CD14-positive monocyte (primary cell): ENCODE measurements at regions not wholly inside any gene's neighbourhood (a gene's known extent, or its start where the extent isn't known, plus 50 kb on each side); places are given as distances from the start of the nearest gene placed in this dataset.

ENCODE experiments used
- DNase-seq, 3 donors: peaks; one replicate each; pipeline ENCODE4 v3.0.0-alpha.2; 2011 to 2022
- H2AFZ ChIP-seq: 2 replicates; pipeline ENCODE4 v1.6.0; 2012; ENCODE audit warnings: mild to moderate bottlenecking, low read depth, low read length, inconsistent platforms; ENCODE audit not compliant: insufficient read depth, poor library complexity, severe bottlenecking
- H3K27ac ChIP-seq, 2 donors: 1 replicate in 1 of 2; 2 replicates in 1 of 2; pipeline ENCODE4 v1.5.1; 2012 to 2013; ENCODE audit warnings: low read length in 2 of 2, control low read depth in 1 of 2, inconsistent platforms in 1 of 2, low read depth in 1 of 2, mild to moderate bottlenecking in 1 of 2
- H3K27me3 ChIP-seq, 2 donors: one replicate each; pipeline versions ENCODE4 v1.6.0 to v1.6.1; 2011 to 2013; ENCODE audit warnings: low read length in 2 of 2; ENCODE audit not compliant: control insufficient read depth in 2 of 2, insufficient read depth in 2 of 2
- H3K36me3 ChIP-seq, 2 donors: replicated peaks in 1 of 2; 1 replicate in 1 of 2; 2 replicates in 1 of 2; pipeline versions ENCODE4 v1.5.1 to v1.6.1; 2012 to 2013; ENCODE audit warnings: low read length in 2 of 2, control low read depth in 1 of 2, inconsistent platforms in 1 of 2, mild to moderate bottlenecking in 1 of 2; ENCODE audit not compliant: insufficient read depth in 2 of 2, control insufficient read depth in 1 of 2
- H3K4me1 ChIP-seq, 2 donors: 1 replicate in 1 of 2; 2 replicates in 1 of 2; pipeline versions ENCODE4 v1.5.1 to v1.6.1; 2012 to 2013; ENCODE audit warnings: low read length in 2 of 2, control low read depth in 1 of 2, inconsistent platforms in 1 of 2, mild to moderate bottlenecking in 1 of 2, moderate library complexity in 1 of 2; ENCODE audit not compliant: insufficient read depth in 2 of 2, control insufficient read depth in 1 of 2
- H3K4me2 ChIP-seq: replicated peaks from 2 replicates; pipeline ENCODE3; 2012; ENCODE audit warnings: low read length, moderate library complexity, mild to moderate bottlenecking; ENCODE audit not compliant: poor library complexity, severe bottlenecking; ENCODE audit errors: extremely low read depth
- H3K4me3 ChIP-seq, 3 experiments: fragments of 200-600 bp in 1 of 3; sonication (generic) in 1 of 3; replicated peaks in 1 of 3; 1 replicate in 2 of 3; 2 replicates in 1 of 3; pipeline ENCODE4 v1.5.1; 2011 to 2013; ENCODE audit warnings: low read length in 3 of 3, mild to moderate bottlenecking in 3 of 3, control low read depth in 2 of 3, low read depth in 2 of 3, inconsistent platforms in 1 of 3, moderate library complexity in 1 of 3
- H3K79me2 ChIP-seq: 2 replicates; pipeline ENCODE4 v1.6.0; 2012; ENCODE audit warnings: mild to moderate bottlenecking, control low read depth, inconsistent platforms, low read length, moderate library complexity; ENCODE audit not compliant: insufficient read depth
- H3K9ac ChIP-seq: 2 replicates; pipeline ENCODE4 v1.6.0; 2017; ENCODE audit warnings: low read length, mild to moderate bottlenecking; ENCODE audit not compliant: insufficient read depth, poor library complexity, severe bottlenecking
- H3K9me3 ChIP-seq, 2 donors: replicated peaks in 1 of 2; 1 replicate in 1 of 2; 2 replicates in 1 of 2; pipeline versions ENCODE4 v1.5.1 to v1.6.1; 2012 to 2013; ENCODE audit warnings: low read length in 2 of 2, control low read depth in 1 of 2; ENCODE audit not compliant: control insufficient read depth in 1 of 2, insufficient read depth in 1 of 2
- H4K20me1 ChIP-seq: 2 replicates; pipeline ENCODE4 v1.6.0; 2012; ENCODE audit warnings: mild to moderate bottlenecking, low read length, control low read depth, moderate library complexity; ENCODE audit not compliant: insufficient read depth
- H3K27ac Mint-ChIP-seq, 7 donors: one replicate each; pipeline ENCODE4 v1.8.0; 2020; ENCODE audit warnings: mild to moderate bottlenecking in 7 of 7, mixed read lengths in 7 of 7, moderate library complexity in 6 of 7, inconsistent platforms in 2 of 7
- H3K27me3 Mint-ChIP-seq, 3 donors: one replicate each; pipeline ENCODE4 v1.8.0; 2021 to 2022; ENCODE audit warnings: low read depth in 3 of 3, mild to moderate bottlenecking in 3 of 3, mixed read lengths in 3 of 3, moderate library complexity in 3 of 3, inconsistent platforms in 1 of 3
- H3K36me3 Mint-ChIP-seq, 2 donors: one replicate each; pipeline ENCODE4 v1.8.0; 2020; ENCODE audit warnings: mixed read lengths in 2 of 2, inconsistent platforms in 1 of 2, mild to moderate bottlenecking in 1 of 2
- H3K4me1 Mint-ChIP-seq: one replicate; pipeline ENCODE4 v1.8.0; 2020; ENCODE audit warnings: mild to moderate bottlenecking, mixed read lengths
- H3K4me3 Mint-ChIP-seq, 2 donors: one replicate each; pipeline ENCODE4 v1.8.0; 2020; ENCODE audit warnings: mild to moderate bottlenecking in 2 of 2, mixed read lengths in 2 of 2, moderate library complexity in 1 of 2
- H3K9me3 Mint-ChIP-seq, 7 donors: one replicate each; pipeline ENCODE4 v1.8.0; 2020 to 2022; ENCODE audit warnings: mixed read lengths in 7 of 7, mild to moderate bottlenecking in 6 of 7, moderate library complexity in 6 of 7, inconsistent platforms in 2 of 7
- CTCF ChIP-seq: fragments of 200-600 bp; IDR thresholded peaks from one replicate; pipeline ENCODE4 v1.8.0; 2022; ENCODE audit warnings: antibody characterized with exemption, mild to moderate bottlenecking
- WGBS: methylation state at CpG from one replicate; pipeline ENCODE4 v1.1.5; 2013; ENCODE audit warnings: missing lambda C conversion rate; ENCODE audit not compliant: insufficient coverage; 5-methylcytosine and 5-hydroxymethylcytosine counted together
- intact Hi-C, 2 donors: fragments of 100-400 bp; cut with micrococcal nuclease; formaldehyde crosslinking; loops; one replicate each; pipeline versions ENCODE4 v1.15.0 to v1.15.1; 2023

- H3K9me3 ChIP-seq: peaks cover 37 to 40% of the 10 kb centered on the region in 2 donors
- no peak for TF ChIP-seq CTCF
- H3K4me1 ChIP-seq: no peaks in the 10 kb centered on the region
- H4K20me1 ChIP-seq: no peaks in the 10 kb centered on the region
- H3K27ac Mint-ChIP-seq: no peak overlapping the region
- intact Hi-C loops: no loop called here
- H3K27me3 ChIP-seq: no peaks in the 10 kb centered on the region
- no peaks in the 10 kb centered on the region for H3K4me1 Mint-ChIP-seq
- no peak overlapping the region for H3K4me2 ChIP-seq
- no peaks in the 10 kb centered on the region for H3K36me3 ChIP-seq
- DNase-seq: no peak
- no peak overlapping the region for H3K27ac ChIP-seq
- no peak overlapping the region for H3K4me3 Mint-ChIP-seq
- H3K79me2 ChIP-seq: no peaks in the 10 kb centered on the region
- H3K9ac ChIP-seq: no peak overlapping the region
- H2AFZ ChIP-seq: no peak overlapping the region
- H3K4me3 ChIP-seq: no peak overlapping the region
- H3K27me3 Mint-ChIP-seq: peaks cover 0 to 1% (median 0%) of the 10 kb centered on the region in 3 donors
- H3K9me3 Mint-ChIP-seq: peaks cover 0 to 19% (median 12%) of the 10 kb centered on the region in 7 donors
- no peaks in the 10 kb centered on the region for H3K36me3 Mint-ChIP-seq
Observed at GRCh38 chr16:35516551-35516950, 2057.1 kb downstream of the TP53TG3F start.

GRCh38 chr16:35516971-35517370, 2057.6 kb downstream of the TP53TG3F start:
- H3K79me2 ChIP-seq: no peaks in the 10 kb centered on the region
- no peak for TF ChIP-seq CTCF
- no peaks in the 10 kb centered on the region for H3K4me1 ChIP-seq
- DNase-seq: no peak
- WGBS: 58% methylated on average over 5 of the region's 8 CpGs
- H3K9ac ChIP-seq: no peak overlapping the region
- H3K4me2 ChIP-seq: no peak overlapping the region
- no peaks in the 10 kb centered on the region for H3K4me1 Mint-ChIP-seq
- H3K27ac ChIP-seq: no peak overlapping the region
- no peaks in the 10 kb centered on the region for H3K27me3 ChIP-seq
- no peak overlapping the region for H2AFZ ChIP-seq
- peaks cover 0 to 20% (median 12%) of the 10 kb centered on the region in 7 donors for H3K9me3 Mint-ChIP-seq
- no peak overlapping the region for H3K27ac Mint-ChIP-seq
- intact Hi-C loops: no loop called here
- H3K4me3 Mint-ChIP-seq: no peak overlapping the region
- no peaks in the 10 kb centered on the region for H4K20me1 ChIP-seq
- H3K9me3 ChIP-seq: peaks cover 39% of the 10 kb centered on the region in 2 donors
- no peaks in the 10 kb centered on the region for H3K36me3 ChIP-seq
- no peak overlapping the region for H3K4me3 ChIP-seq
- peaks cover 0 to 1% (median 0%) of the 10 kb centered on the region in 3 donors for H3K27me3 Mint-ChIP-seq
- no peaks in the 10 kb centered on the region for H3K36me3 Mint-ChIP-seq
